PC-9 (cell line): ENCODE measurements at regions not wholly inside any gene's neighbourhood (a gene's known extent, or its start where the extent isn't known, plus 50 kb on each side); places are given as distances from the start of the nearest gene placed in this dataset.

Experiments used
- CTCF ChIP-seq: fragments of 200-600 bp; sonication (generic); conservative IDR thresholded peaks from 2 replicates; pipeline ENCODE4 v1.6.1; 2017; ENCODE audit warnings: mixed run types, antibody characterized with exemption, mild to moderate bottlenecking, moderate library complexity
- EZH2 ChIP-seq: fragments of 200-600 bp; sonication (generic); IDR thresholded peaks from 2 replicates; pipeline ENCODE4 v1.8.0; 2017; ENCODE audit warnings: antibody characterized with exemption, low read depth

DNA sequence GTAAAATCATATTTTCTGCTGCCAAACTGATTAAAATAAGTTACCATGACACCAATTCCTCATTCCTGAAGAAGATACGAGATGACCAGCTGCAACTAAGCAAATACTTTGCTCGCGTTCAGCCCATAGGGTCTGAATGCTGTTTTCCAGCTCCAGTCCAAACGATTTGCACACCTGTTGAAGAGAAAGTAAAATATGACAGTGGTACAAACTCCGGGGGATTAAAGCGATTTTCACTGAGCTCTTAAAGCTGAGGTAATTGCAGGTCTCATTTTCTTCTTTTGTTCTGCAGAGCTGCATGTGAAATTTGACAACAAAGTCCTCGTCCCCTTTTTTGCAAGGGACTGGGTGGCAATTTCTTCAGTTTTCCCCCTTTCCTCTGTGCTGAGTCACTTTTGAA, 118.4 kb downstream of the NR2F2 start:
- TF ChIP-seq CTCF (no peak), EZH2 (no peak)
